ENCODE measurements at regions not wholly inside any gene's neighbourhood (a gene's known extent, or its start where the extent isn't known, plus 50 kb on each side); places are given as distances from the start of the nearest gene placed in this dataset.

- TF ChIP-seq POLR2A (IDR thresholded peaks at IDR 0.05; ENCODE audit: low read length), result no peak
- no peak for TF ChIP-seq GATA1 (IDR thresholded peaks at IDR 0.05; ENCODE audit: low read depth, low read length)
These were observed 225.5 kb downstream of the ATG4C start for GRCh38 chr1:63009421-63009820.

Data from erythroblast (primary cell).